GM19035 (cell line): ENCODE measurements at regions not wholly inside any gene's neighbourhood (a gene's known extent, or its start where the extent isn't known, plus 50 kb on each side); places are given as distances from the start of the nearest gene placed in this dataset.

Experiments
- ATAC-seq: cut with Tn5 transposase; IDR thresholded peaks from one replicate; pipeline ENCODE4 v1.9.1; 2021; ENCODE audit not compliant: unreplicated experiment

GRCh38 chr10:83848677-83849076 lies 290.6 kb upstream of the GHITM start:
- no peak for ATAC-seq

GRCh38 chr10:83849150-83849549 lies 290.2 kb upstream of the GHITM start:
- no peak for ATAC-seq

GRCh38 chr10:83852146-83852545 lies 287.2 kb upstream of the GHITM start:
- no peak for ATAC-seq

- no peak for ATAC-seq
Measured at GRCh38 chr10:83862723-83863122, 276.6 kb upstream of the GHITM start.

GRCh38 chr10:83863283-83863966 lies 275.9 kb upstream of the GHITM start:
- ATAC-seq: no peak

GRCh38 chr10:83869898-83870297 lies 269.4 kb upstream of the GHITM start:
- ATAC-seq: no peak

- peak; percentile 95 for ATAC-seq
Measured at GRCh38 chr10:83871187-83872081, 267.9 kb upstream of the GHITM start.

GRCh38 chr10:83880252-83880791 lies 259.0 kb upstream of the GHITM start:
- ATAC-seq: no peak

- ATAC-seq: no peak
Measured at GRCh38 chr10:83881661-83882060, 257.6 kb upstream of the GHITM start.

GRCh38 chr10:83886871-83887270 lies 252.4 kb upstream of the GHITM start:
- no peak for ATAC-seq

GRCh38 chr10:83892737-83893136 lies 246.6 kb upstream of the GHITM start:
- no peak for ATAC-seq

GRCh38 chr10:83896219-83896618 lies 243.1 kb upstream of the GHITM start:
- ATAC-seq: no peak

- no peak for ATAC-seq
Measured at GRCh38 chr10:83897626-83898025, 241.7 kb upstream of the GHITM start.

- no peak for ATAC-seq
Measured at GRCh38 chr10:83908506-83908905, 230.8 kb upstream of the GHITM start.

- no peak for ATAC-seq
Measured at GRCh38 chr10:83909001-83909400, 230.3 kb upstream of the GHITM start.

- ATAC-seq: no peak
Measured at GRCh38 chr10:83915801-83916200, 223.5 kb upstream of the GHITM start.

GRCh38 chr10:83917537-83918506 lies 221.5 kb upstream of the GHITM start:
- ATAC-seq: peak; percentile 90

GRCh38 chr10:83919187-83919586 lies 220.1 kb upstream of the GHITM start:
- ATAC-seq: no peak

- ATAC-seq: no peak
Measured at GRCh38 chr10:83921984-83922860, 217.1 kb upstream of the GHITM start.

GRCh38 chr10:83925133-83925532 lies 214.2 kb upstream of the GHITM start:
- ATAC-seq: no peak
